Activated CD4-positive, alpha-beta memory T cell treated with anti-CD3 and anti-CD28 coated beads for 36 hours (primary cell): ENCODE measurements at regions not wholly inside any gene's neighbourhood (a gene's known extent, or its start where the extent isn't known, plus 50 kb on each side); places are given as distances from the start of the nearest gene placed in this dataset.

Source experiments
- CTCF ChIA-PET: fragments of 350-600 bp; sonication (Branson Sonifier 250); formaldehyde crosslinking; loops from one replicate; lab custom pipeline; 2021; ENCODE audit warnings: antibody characterized with exemption, inconsistent platforms; lab: Charles Lee
- POLR2A ChIA-PET: fragments of 350-600 bp; sonication (Branson Sonifier 250); formaldehyde crosslinking; loops from one replicate; lab custom pipeline; 2021; ENCODE audit warnings: antibody characterized with exemption; lab: Charles Lee
- DNase-seq: peaks from one replicate; pipeline ENCODE4 v3.0.0-alpha.2; 2020
- H3K27ac Mint-ChIP-seq: one replicate; pipeline ENCODE4 v1.8.0; 2021; ENCODE audit warnings: mixed read lengths
- H3K27me3 Mint-ChIP-seq: one replicate; pipeline ENCODE4 v1.8.0; 2021; ENCODE audit warnings: mixed read lengths
- H3K36me3 Mint-ChIP-seq: one replicate; pipeline ENCODE4 v1.8.0; 2021; ENCODE audit warnings: mixed read lengths
- H3K4me1 Mint-ChIP-seq: one replicate; pipeline ENCODE4 v1.8.0; 2021; ENCODE audit warnings: low read depth, mixed read lengths
- H3K4me3 Mint-ChIP-seq: one replicate; pipeline ENCODE4 v1.8.0; 2021; ENCODE audit warnings: mild to moderate bottlenecking, mixed read lengths
- H3K9me3 Mint-ChIP-seq: one replicate; pipeline ENCODE4 v1.8.0; 2021; ENCODE audit warnings: mixed read lengths
- intact Hi-C: fragments of 100-400 bp; cut with micrococcal nuclease; formaldehyde crosslinking; loops from one replicate; pipeline ENCODE4 v1.15.1; 2023

DNA sequence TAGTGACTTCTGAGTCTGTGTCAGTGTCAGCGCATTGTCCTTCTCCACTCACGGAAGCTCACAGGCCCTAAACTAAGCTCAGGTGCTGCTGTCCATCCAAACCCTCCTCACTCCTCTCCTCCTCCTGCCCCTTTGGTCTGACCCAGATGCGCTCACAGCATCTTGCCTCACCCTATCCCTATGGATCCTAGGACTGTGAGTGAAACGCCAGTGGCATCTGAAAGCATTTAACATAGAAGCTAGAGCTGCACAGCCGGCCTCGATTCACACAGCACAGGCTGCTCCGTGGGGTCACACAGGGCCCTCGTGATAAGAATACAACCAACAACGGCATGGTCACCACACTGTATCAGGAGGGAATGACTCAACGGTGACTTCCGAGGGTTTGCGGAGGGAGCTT, 149.1 kb upstream of the SPACA7 start:
- H3K9me3 Mint-ChIP-seq = no peaks in the 10 kb centered on the region
- no peaks in the 10 kb centered on the region for H3K27me3 Mint-ChIP-seq
- ChIA-PET POLR2A (no interaction called here), CTCF (no interaction called here)
- intact Hi-C loops = no loop called here
- no peak overlapping the region for H3K4me3 Mint-ChIP-seq
- no peak for DNase-seq
- H3K27ac Mint-ChIP-seq = no peak overlapping the region
- no peaks in the 10 kb centered on the region for H3K36me3 Mint-ChIP-seq
- H3K4me1 Mint-ChIP-seq = no peaks in the 10 kb centered on the region

DNA sequence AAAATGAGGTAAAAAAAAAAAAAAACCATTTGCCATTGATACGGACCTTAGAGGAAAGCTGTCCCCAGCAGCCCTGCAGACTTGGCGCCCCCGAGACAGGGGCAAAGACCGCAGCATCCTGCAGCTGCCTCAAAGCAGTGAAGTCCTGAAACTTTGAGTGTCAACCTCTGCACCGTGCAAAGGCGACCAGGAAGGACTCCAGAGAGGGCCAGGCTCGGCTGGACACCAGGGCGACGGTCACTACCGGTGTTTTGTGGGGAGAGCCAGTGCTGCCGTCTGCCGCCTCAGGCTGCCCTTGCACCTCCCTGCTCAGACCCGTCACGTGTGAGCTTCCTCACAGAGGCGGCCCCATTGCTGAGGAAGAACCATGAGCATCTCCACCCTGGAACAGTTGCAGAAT, 146.7 kb upstream of the SPACA7 start:
- Mint-ChIP-seq H3K27me3 (no peaks in the 10 kb centered on the region), H3K4me1 (no peaks in the 10 kb centered on the region), H3K36me3 (no peaks in the 10 kb centered on the region), H3K4me3 (no peak overlapping the region), H3K27ac (no peak overlapping the region), H3K9me3 (no peaks in the 10 kb centered on the region)
- intact Hi-C loops = no loop called here
- DNase-seq = no peak
- POLR2A ChIA-PET = no interaction called here
- CTCF ChIA-PET = no interaction called here

DNA sequence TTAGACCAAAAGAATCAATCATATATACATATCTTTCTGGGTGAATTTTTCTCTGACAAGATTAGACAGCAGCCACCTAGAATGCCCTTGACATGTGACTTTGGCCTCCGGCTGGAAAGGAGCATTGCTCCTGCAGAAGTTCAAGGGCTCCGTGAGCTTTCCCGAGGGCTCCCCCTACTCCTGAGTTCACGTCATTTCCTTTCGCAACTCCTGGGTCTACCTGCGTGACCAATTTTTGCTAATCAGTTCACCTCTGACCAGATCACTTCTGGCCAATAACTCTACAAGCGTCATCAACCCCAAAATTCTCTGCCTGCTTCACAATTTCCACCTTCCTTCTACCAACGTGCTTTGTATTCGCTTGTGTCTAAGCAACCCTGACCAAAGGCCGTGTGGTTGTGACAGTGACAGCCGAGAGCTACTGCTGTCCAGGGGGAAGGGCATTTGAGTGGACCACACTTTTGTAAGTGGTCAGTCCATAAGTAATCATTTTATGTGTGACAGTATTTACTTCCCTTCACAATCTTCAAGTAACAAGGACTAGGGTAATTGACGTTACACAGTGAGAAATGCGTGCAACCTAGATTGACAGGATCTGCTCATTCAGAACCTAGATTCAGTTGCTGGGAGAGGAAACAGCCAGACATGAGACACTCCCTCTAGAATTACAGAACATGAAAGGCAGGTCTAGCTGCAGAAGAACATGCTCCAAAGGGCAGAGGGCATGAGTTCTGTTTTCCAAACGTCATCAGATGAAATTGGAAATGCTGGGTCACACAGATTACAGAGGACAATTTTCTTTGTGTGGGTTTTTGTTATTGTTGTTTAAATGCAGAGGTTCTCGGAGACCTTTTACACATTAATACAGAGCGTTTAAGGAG, 145.9 kb upstream of the SPACA7 start:
- no peaks in the 10 kb centered on the region for H3K9me3 Mint-ChIP-seq
- H3K27me3 Mint-ChIP-seq = no peaks in the 10 kb centered on the region
- no peak overlapping the region for H3K4me3 Mint-ChIP-seq
- CTCF ChIA-PET = no interaction called here
- no peaks in the 10 kb centered on the region for H3K36me3 Mint-ChIP-seq
- intact Hi-C loops = no loop called here
- H3K4me1 Mint-ChIP-seq = no peaks in the 10 kb centered on the region
- H3K27ac Mint-ChIP-seq = no peak overlapping the region
- POLR2A ChIA-PET = no interaction called here
- no peak for DNase-seq

DNA sequence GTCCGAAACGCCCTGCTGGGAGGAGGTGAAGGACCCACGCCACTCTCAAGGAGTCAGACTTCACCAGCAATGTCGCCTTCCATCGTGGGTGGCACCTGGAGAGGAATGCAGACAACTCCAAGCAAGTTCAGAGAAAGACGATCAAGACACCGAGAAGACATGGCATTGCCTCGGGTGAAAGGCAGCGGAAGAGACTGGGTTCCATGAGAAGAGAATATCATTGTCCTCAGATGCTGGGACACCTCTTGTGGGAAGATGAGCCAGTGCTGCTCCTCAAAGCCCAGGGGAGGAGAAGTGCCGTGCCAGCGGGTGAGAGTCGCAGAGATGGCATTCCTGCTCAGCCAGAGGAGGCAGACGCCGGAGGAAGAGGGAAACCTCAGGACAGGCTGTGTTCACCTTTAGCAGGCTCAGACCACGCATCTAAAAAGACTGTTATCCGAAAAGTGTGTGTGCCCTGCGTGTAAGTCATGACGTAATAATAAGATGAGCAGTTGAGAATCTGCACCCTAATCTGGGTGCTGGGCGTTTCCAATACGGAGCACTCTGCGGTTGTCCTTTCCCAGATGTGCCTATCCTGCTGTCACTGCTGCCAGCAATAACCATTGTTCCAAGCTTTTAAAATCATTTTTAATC, 144.6 kb upstream of the SPACA7 start:
- H3K4me1 Mint-ChIP-seq = no peaks in the 10 kb centered on the region
- CTCF ChIA-PET = no interaction called here
- DNase-seq = no peak
- POLR2A ChIA-PET = no interaction called here
- no peaks in the 10 kb centered on the region for H3K9me3 Mint-ChIP-seq
- no peaks in the 10 kb centered on the region for H3K27me3 Mint-ChIP-seq
- no peak overlapping the region for H3K4me3 Mint-ChIP-seq
- H3K27ac Mint-ChIP-seq = no peak overlapping the region
- intact Hi-C loops = no loop called here
- H3K36me3 Mint-ChIP-seq = no peaks in the 10 kb centered on the region

DNA sequence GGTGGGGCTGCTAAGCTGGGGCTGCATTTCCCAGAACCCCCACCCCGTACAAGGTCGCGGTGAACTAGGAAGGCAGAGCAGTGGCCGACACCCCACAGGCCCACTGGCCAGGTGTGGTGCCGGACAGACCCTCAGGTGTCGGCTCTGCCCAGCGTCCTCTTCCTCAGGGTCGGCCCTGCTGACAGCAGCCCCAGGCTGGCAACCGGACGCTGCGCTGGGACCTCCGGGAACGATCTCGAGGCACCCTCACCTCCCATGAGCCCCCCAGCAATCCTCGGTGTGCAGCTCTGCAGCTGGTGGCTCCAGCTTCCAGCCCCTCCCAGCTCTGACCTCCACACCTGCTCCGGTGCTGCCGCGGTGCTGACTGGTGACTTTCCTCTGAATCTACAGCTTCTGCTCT, 142.9 kb upstream of the SPACA7 start:
- no peaks in the 10 kb centered on the region for H3K36me3 Mint-ChIP-seq
- H3K27ac Mint-ChIP-seq = no peak overlapping the region
- H3K4me1 Mint-ChIP-seq = no peaks in the 10 kb centered on the region
- peaks cover 3% of the 10 kb centered on the region for H3K27me3 Mint-ChIP-seq
- intact Hi-C loops = no loop called here
- no peak for DNase-seq
- no peak overlapping the region for H3K4me3 Mint-ChIP-seq
- POLR2A ChIA-PET = no interaction called here
- H3K9me3 Mint-ChIP-seq = no peaks in the 10 kb centered on the region
- CTCF ChIA-PET = no interaction called here

DNA sequence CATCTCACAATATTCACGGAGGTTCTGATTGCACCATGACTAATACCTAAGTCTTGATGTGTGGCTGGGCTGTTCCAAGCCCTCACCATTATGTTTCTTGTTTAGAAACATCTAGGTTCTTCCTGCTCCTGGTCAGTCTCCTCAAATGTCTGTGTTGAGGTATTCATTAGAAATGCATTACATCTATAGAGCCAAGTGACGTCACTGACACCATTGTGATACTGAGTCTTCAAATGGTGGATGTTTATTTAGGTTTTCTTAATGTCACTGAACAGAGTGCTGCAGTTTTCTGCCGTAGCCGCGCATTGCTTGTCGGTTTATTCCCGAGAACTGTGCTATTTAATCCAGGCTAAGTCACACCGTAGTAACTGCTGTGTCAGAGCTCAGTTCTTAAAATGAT, 142.4 kb upstream of the SPACA7 start:
- no peak overlapping the region for H3K4me3 Mint-ChIP-seq
- H3K36me3 Mint-ChIP-seq = no peaks in the 10 kb centered on the region
- H3K4me1 Mint-ChIP-seq = no peaks in the 10 kb centered on the region
- no peaks in the 10 kb centered on the region for H3K9me3 Mint-ChIP-seq
- CTCF ChIA-PET = no interaction called here
- intact Hi-C loops = no loop called here
- peaks cover 3% of the 10 kb centered on the region for H3K27me3 Mint-ChIP-seq
- no peak for DNase-seq
- POLR2A ChIA-PET = no interaction called here
- H3K27ac Mint-ChIP-seq = no peak overlapping the region

DNA sequence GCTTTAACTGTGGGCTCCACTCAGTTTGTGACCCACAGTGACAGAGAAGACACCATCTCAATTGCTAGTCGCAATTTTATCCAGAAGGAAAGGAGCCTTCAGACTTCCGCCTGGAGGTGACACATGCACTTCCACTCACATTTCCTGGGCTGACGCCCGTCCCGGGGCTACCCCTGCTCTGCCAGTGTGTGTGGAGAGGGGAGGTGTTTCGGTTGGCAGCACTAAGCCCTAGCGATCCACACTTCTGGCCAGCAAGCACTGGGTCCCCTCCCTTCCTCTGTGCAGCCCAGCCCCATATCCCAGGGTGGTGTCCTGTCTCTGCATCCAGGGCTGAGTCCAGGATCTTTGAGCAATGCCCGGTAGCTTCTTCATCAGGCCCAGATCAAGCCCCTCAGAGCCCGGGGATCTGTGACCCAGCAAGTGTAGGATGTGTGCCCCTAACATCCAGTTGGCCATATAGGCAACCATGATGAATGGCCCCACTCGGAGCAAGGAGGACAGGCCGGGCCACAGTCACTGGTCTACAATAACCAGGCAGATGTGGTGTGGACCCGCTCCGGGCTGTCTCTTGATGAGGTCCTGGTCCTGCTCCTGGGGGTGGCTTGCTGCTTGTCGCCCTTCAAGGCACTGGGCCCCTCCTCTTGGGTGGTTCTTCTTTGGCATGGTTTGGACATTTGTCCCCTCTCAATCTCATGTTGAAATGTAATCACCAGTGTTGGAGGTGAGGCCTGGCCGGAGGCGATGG, 141.9 kb upstream of the SPACA7 start:
- peaks cover 3% of the 10 kb centered on the region for H3K27me3 Mint-ChIP-seq
- H3K9me3 Mint-ChIP-seq = no peaks in the 10 kb centered on the region
- intact Hi-C loops = no loop called here
- H3K27ac Mint-ChIP-seq = no peak overlapping the region
- H3K4me3 Mint-ChIP-seq = no peak overlapping the region
- no peaks in the 10 kb centered on the region for H3K4me1 Mint-ChIP-seq
- POLR2A ChIA-PET = no interaction called here
- no peaks in the 10 kb centered on the region for H3K36me3 Mint-ChIP-seq
- DNase-seq = no peak
- CTCF ChIA-PET = no interaction called here

DNA sequence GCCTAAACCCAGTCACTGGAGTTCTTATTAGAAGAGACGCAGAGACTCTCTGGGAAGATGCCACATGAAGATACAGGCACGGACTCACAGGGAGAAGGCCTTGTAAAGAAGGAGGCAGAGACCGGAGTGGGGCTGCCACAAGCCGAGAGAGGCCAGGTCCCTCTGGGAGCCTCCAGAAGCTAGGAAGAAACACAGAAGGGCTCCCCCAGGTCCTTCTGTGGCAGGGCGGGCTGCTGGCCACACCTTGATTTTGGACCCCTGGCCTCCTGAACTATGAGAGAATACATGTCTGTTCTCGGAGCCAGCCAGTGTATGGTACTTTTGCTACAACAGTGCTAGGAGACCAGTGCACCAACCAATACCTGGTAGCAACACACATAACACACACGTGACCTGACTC, 140.1 kb upstream of the SPACA7 start:
- Mint-ChIP-seq H3K36me3 (no peaks in the 10 kb centered on the region), H3K27me3 (peaks cover 3% of the 10 kb centered on the region), H3K4me3 (no peak overlapping the region), H3K27ac (no peak overlapping the region), H3K9me3 (no peaks in the 10 kb centered on the region), H3K4me1 (no peaks in the 10 kb centered on the region)
- intact Hi-C loops = no loop called here
- POLR2A ChIA-PET = no interaction called here
- DNase-seq = no peak
- CTCF ChIA-PET = no interaction called here

DNA sequence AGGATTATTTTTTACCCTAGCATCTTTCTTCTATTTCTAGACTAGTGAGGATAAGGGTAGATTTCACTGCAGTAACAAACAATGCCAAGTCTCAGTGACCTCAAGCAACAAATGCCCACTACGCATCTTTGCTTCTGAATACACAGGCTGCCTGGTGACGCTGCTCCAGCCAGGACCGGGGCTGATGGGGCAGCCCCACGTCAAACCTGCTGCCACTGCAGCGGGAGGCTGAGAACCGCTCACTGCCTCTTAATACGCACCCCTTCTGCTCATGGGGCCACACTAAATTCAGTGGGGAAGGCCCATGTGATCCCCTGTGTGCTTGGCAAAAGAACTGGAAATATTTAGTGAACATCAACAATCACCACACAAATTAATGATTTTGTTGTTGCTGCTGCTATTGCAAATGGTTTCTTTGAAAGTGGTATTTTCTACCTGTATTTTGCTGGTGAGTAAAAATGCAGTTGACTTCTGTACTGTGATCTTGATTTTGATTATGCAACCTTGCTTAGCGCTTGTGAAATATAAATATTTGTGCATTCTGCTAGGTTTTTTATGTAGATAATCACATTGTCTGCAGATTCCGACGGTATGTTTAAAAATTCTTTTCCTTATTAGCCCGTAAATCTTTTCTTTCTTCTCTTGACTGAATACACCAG, 139.5 kb upstream of the SPACA7 start:
- Mint-ChIP-seq H3K27me3 (peaks cover 3% of the 10 kb centered on the region), H3K4me3 (no peak overlapping the region), H3K36me3 (no peaks in the 10 kb centered on the region), H3K9me3 (no peaks in the 10 kb centered on the region), H3K4me1 (no peaks in the 10 kb centered on the region), H3K27ac (no peak overlapping the region)
- intact Hi-C loops = no loop called here
- POLR2A ChIA-PET = no interaction called here
- CTCF ChIA-PET = no interaction called here
- DNase-seq = no peak

DNA sequence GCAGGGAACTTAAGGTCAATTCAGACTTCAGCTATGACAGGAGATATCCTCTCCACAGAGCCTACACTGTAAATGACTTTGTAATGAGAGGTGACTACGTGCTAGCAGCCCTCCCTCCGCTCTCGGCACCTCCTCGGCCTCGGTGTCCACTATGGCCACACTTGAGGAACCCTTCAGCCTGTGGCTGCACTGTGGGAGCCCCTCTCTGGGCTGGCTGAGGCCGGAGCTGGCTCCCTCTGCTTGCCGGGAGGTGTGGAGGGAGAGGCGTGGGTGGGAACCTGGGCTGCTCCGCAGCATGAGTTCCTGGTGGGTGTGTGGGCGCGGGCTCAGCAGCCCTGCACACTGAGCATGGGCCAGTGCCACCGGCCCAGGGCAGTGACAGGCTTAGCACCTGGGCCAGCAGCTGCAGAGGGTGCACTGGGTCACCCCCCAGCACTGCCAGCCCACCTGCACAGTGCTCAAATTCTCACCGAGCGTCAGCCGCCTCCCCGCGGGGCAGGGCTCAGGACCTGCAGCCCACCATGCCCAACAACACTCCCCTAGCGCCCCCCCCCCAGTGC, 137.6 kb upstream of the SPACA7 start:
- peaks cover 3% of the 10 kb centered on the region for H3K27me3 Mint-ChIP-seq
- ChIA-PET POLR2A (no interaction called here), CTCF (no interaction called here)
- intact Hi-C loops = no loop called here
- H3K36me3 Mint-ChIP-seq = no peaks in the 10 kb centered on the region
- H3K4me3 Mint-ChIP-seq = no peak overlapping the region
- no peaks in the 10 kb centered on the region for H3K9me3 Mint-ChIP-seq
- no peaks in the 10 kb centered on the region for H3K4me1 Mint-ChIP-seq
- DNase-seq = no peak
- no peak overlapping the region for H3K27ac Mint-ChIP-seq

DNA sequence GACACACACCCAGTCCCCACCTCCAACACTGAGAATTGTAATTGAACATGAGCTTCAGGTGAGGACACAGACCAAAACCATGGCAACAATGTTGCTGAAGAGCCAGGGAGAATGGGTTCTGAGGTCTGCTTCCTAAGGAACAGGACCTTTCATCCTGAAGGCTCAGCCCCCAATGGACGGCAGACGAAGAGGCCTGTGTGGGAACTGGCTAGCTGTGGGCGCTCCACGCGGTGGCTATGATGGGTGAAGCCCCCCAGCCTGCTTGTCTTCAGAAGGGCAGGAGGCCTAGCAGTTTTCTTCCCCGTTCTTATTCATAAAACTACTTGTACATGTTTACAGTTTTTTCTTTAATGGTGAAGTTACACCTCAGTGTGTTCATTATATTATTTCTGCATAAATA, 136.1 kb upstream of the SPACA7 start:
- H3K9me3 Mint-ChIP-seq = no peaks in the 10 kb centered on the region
- no peaks in the 10 kb centered on the region for H3K4me1 Mint-ChIP-seq
- POLR2A ChIA-PET = no interaction called here
- DNase-seq = no peak
- no peak overlapping the region for H3K27ac Mint-ChIP-seq
- H3K27me3 Mint-ChIP-seq = peaks cover 4% of the 10 kb centered on the region
- H3K36me3 Mint-ChIP-seq = no peaks in the 10 kb centered on the region
- H3K4me3 Mint-ChIP-seq = no peak overlapping the region
- intact Hi-C loops = no loop called here
- CTCF ChIA-PET = no interaction called here

DNA sequence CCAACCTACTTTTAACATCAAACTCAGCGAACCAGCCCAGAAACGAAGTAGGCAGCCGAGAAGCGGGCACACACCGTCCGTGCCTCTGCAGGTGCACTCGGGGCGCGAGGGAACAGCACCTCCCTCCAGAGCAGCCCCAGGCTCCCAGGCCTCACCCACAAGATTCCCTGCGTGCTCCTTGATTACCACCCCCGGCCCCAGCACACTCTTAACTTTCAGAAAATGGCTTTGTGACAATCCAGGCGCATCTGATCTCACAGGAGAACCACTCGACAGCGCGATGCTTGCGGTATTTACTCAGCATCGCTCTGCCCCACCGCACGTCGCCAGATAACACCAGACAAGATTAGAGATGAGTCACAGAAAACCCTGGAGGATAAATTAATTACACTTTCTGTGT, 134.9 kb upstream of the SPACA7 start:
- no peak overlapping the region for H3K27ac Mint-ChIP-seq
- no peaks in the 10 kb centered on the region for H3K9me3 Mint-ChIP-seq
- no peak for DNase-seq
- H3K27me3 Mint-ChIP-seq = peaks cover 4% of the 10 kb centered on the region
- H3K4me3 Mint-ChIP-seq = no peak overlapping the region
- intact Hi-C loops = no loop called here
- ChIA-PET POLR2A (no interaction called here), CTCF (no interaction called here)
- no peaks in the 10 kb centered on the region for H3K4me1 Mint-ChIP-seq
- H3K36me3 Mint-ChIP-seq = no peaks in the 10 kb centered on the region
